ENCODE measurements at regions not wholly inside any gene's neighbourhood (a gene's known extent, or its start where the extent isn't known, plus 50 kb on each side); places are given as distances from the start of the nearest gene placed in this dataset.

- H3K9me3 Mint-ChIP-seq = peaks cover 6% of the 10 kb centered on the region
Observed at GRCh38 chr7:46649876-46650275, 728.8 kb upstream of the IGFBP3 start.

GRCh38 chr7:46637793-46638735 is 717.0 kb upstream of the IGFBP3 start:
- Mint-ChIP-seq H3K36me3 (ENCODE audit: low read depth) (no peaks in the 10 kb centered on the region), H3K27ac (no peak overlapping the region), H3K4me1 (ENCODE audit: low read depth) (peaks cover 5% of the 10 kb centered on the region; the same call in 1 of the 2 replicates), H3K27me3 (ENCODE audit: insufficient read depth) (no peaks in the 10 kb centered on the region; the same call in none of the 2 replicates), H3K9me3 (no peaks in the 10 kb centered on the region), H3K4me3 (no peak overlapping the region)
- no peak for DNase-seq
- no peak for TF ChIP-seq CTCF (IDR thresholded peaks at IDR 0.05)

More at GRCh38 chr7:46649876-46650275, 728.8 kb upstream of the IGFBP3 start:
- no peak overlapping the region for H3K4me3 Mint-ChIP-seq
- H3K27me3 Mint-ChIP-seq (ENCODE audit: insufficient read depth) = peaks cover 13% of the 10 kb centered on the region
- H3K27ac Mint-ChIP-seq = no peak overlapping the region
- H3K36me3 Mint-ChIP-seq (ENCODE audit: low read depth) = peaks cover 6% of the 10 kb centered on the region
- TF ChIP-seq CTCF (IDR thresholded peaks at IDR 0.05) = no peak
- H3K4me1 Mint-ChIP-seq (ENCODE audit: low read depth) = peaks cover 7% of the 10 kb centered on the region
- DNase-seq = no peak

- Mint-ChIP-seq H3K4me1 (ENCODE audit: low read depth) (peaks cover 7% of the 10 kb centered on the region; the same call in 1 of the 2 replicates), H3K4me3 (no peak overlapping the region), H3K27ac (no peak overlapping the region), H3K36me3 (ENCODE audit: low read depth) (no peaks in the 10 kb centered on the region), H3K9me3 (no peaks in the 10 kb centered on the region), H3K27me3 (ENCODE audit: insufficient read depth) (no peaks in the 10 kb centered on the region; the same call in none of the 2 replicates)
- TF ChIP-seq CTCF (IDR thresholded peaks at IDR 0.05) = no peak
- no peak for DNase-seq
Observed at GRCh38 chr7:46636022-46636421, 715.0 kb upstream of the IGFBP3 start.

- no peak overlapping the region for H3K27ac Mint-ChIP-seq
- no peak for TF ChIP-seq CTCF (IDR thresholded peaks at IDR 0.05)
- H3K9me3 Mint-ChIP-seq = no peaks in the 10 kb centered on the region
- peaks cover 20% of the 10 kb centered on the region for H3K4me1 Mint-ChIP-seq (ENCODE audit: low read depth)
- no peaks in the 10 kb centered on the region for H3K36me3 Mint-ChIP-seq (ENCODE audit: low read depth)
- no peak overlapping the region for H3K4me3 Mint-ChIP-seq
- no peak for DNase-seq
- no peaks in the 10 kb centered on the region; the same call in none of the 2 replicates for H3K27me3 Mint-ChIP-seq (ENCODE audit: insufficient read depth)
Observed at GRCh38 chr7:46633630-46634240, 712.7 kb upstream of the IGFBP3 start.

- H3K27me3 Mint-ChIP-seq (ENCODE audit: insufficient read depth) = no peaks in the 10 kb centered on the region; the same call in none of the 2 replicates
- TF ChIP-seq CTCF (IDR thresholded peaks at IDR 0.05) = no peak
- H3K27ac Mint-ChIP-seq = no peak overlapping the region
- peaks cover 20% of the 10 kb centered on the region for H3K4me1 Mint-ChIP-seq (ENCODE audit: low read depth)
- H3K4me3 Mint-ChIP-seq = no peak overlapping the region
- no peaks in the 10 kb centered on the region for H3K9me3 Mint-ChIP-seq
- no peak for DNase-seq
- no peaks in the 10 kb centered on the region for H3K36me3 Mint-ChIP-seq (ENCODE audit: low read depth)
Observed at GRCh38 chr7:46633200-46633599, 712.1 kb upstream of the IGFBP3 start.
